ENCODE measurements at regions not wholly inside any gene's neighbourhood (a gene's known extent, or its start where the extent isn't known, plus 50 kb on each side); places are given as distances from the start of the nearest gene placed in this dataset.
A peak's percentile ranks its signal among the peaks of the same experiment; 100 is the strongest.

- no peak for DNase-seq (ENCODE audit: low read depth)
Measured at GRCh38 chr13:76440568-76440967, 445.6 kb downstream of the KCTD12 start.

- DNase-seq (ENCODE audit: low read depth) = no peak
Measured at GRCh38 chr13:76439546-76439945, 446.7 kb downstream of the KCTD12 start.

DNA sequence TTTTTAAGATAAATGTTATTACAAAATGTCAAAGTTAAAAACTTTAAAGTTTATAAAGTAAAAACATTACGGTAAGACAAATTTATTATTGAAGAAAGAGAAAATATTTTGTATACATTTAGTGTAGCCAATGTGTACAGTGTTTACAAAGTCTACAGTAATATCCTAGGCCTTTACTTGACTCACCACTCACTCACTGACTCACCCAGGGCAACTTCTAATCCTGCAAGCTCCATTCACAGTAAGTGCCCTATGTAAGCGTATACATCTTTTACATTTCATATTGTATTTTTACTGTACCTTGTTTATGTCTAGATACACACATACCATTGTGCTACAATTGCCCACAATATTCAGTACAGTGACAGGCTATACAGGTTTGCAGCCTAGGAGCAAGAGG, 448.2 kb downstream of the KCTD12 start:
- peak; percentile 61 for DNase-seq (ENCODE audit: low read depth)

GRCh38 chr13:76425935-76426334, 460.3 kb downstream of the KCTD12 start:
- DNase-seq (ENCODE audit: low read depth) = peak; percentile 43

DNA sequence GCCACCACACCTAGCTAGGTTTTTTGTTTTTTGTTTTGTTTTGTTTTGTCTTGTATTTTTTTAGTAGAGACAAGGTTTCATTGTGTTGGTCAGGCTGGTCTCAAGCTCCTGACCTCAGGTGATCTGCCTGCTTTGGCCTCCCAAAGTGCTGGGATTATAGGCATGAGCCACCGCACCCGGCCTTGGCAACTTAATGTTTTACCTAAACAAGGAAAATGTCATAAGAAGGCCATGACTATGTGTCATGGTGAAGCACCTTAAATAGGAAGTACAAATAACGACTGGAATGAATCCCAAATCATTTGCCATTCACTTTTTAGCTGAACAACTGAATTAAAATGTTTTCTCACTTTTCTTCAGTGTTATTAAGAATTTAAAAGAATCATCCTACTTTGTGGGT, 465.2 kb downstream of the KCTD12 start:
- DNase-seq (ENCODE audit: low read depth) = no peak

- DNase-seq (ENCODE audit: low read depth) = no peak
Measured at GRCh38 chr13:76418404-76418803, 467.8 kb downstream of the KCTD12 start.

DNA sequence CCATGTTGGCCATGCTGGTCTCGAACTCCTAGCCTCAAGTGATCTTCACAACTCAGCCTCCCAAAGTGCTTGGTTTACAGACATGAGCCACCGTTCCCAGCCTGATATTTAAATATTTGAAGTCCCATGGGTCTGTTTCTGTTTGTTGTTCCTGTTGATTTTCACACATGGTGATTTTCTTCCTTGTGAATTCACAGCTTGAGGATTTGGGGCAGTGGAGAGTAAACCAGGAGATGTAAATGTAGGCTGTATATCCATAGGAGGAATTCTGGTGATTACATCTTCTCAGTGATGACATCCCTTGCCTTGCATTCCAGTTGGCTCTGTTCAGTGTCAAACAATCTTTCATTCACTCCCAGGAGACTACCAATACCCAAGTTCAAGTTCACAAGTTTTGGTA, 471.9 kb downstream of the KCTD12 start:
- no peak for DNase-seq (ENCODE audit: low read depth)

DNA sequence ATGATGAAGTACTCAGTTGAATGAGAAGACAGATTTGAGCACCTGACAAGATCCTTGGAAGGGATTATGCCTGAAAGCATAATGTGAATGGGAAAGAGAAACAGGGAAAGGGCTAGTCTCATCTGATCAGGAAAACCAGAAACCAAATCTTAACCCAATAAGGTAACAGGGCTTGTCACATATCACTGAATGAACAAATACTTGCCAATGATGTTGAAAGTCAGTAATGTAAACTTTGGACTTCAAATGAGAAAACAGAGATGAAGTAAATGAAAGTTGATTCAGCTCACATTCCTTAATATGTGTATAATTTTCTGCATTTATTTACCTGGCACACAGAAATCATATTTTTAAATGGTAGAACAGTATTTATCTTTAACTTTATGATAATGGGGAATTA, 480.0 kb downstream of the KCTD12 start:
- DNase-seq (ENCODE audit: low read depth) = no peak

DNA sequence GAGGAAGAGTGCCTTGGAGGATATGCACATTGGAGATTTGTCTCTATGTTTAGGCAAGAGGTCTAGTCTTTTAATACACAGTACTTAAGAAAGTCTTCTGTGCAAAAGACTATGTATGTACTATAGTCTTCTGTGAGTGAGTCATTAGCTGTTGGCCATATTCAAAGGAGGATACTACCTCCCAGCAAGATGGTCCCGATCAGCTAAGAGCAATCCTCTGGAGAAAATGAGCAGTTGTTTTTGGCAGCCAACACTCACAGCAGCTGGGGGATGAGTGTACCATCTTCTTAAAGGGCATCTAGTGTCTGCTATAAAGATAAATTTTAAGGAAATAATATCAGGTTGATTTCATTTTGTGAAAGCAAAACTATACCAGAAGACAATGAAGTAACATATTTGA, 487.8 kb downstream of the KCTD12 start:
- no peak for DNase-seq (ENCODE audit: low read depth)

DNA sequence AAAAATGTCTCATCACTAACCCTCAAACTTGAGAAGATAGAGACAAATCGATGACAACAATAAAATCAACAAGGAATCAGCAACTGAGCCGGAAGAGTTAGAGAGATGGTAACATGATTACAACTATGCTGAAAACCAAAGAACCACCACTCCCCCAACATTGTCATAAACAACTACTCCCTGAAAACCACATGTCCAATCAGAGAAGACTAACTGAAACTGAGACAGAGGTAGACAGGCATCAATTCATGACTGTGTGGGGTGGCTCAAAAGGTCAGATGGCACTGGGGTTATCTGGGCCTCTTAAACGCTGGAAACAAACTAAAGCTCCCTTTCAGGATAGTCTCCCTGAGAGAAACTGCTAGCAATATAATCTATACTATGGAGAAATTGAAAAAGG, 488.8 kb downstream of the KCTD12 start:
- DNase-seq (ENCODE audit: low read depth) = no peak

GRCh38 chr13:76389321-76389720, 496.9 kb downstream of the KCTD12 start:
- DNase-seq (ENCODE audit: low read depth) = no peak

- no peak for DNase-seq (ENCODE audit: low read depth)
Measured at GRCh38 chr13:76387566-76387965, 498.6 kb downstream of the KCTD12 start.

GRCh38 chr13:76386321-76386720, 499.9 kb downstream of the KCTD12 start:
- DNase-seq (ENCODE audit: low read depth) = no peak

GRCh38 chr13:76385586-76385985, 500.6 kb downstream of the KCTD12 start:
- peak; percentile 5 for DNase-seq (ENCODE audit: low read depth)

GRCh38 chr13:76383676-76384461, 502.3 kb downstream of the KCTD12 start:
- DNase-seq (ENCODE audit: low read depth) = peak; percentile 82

DNA sequence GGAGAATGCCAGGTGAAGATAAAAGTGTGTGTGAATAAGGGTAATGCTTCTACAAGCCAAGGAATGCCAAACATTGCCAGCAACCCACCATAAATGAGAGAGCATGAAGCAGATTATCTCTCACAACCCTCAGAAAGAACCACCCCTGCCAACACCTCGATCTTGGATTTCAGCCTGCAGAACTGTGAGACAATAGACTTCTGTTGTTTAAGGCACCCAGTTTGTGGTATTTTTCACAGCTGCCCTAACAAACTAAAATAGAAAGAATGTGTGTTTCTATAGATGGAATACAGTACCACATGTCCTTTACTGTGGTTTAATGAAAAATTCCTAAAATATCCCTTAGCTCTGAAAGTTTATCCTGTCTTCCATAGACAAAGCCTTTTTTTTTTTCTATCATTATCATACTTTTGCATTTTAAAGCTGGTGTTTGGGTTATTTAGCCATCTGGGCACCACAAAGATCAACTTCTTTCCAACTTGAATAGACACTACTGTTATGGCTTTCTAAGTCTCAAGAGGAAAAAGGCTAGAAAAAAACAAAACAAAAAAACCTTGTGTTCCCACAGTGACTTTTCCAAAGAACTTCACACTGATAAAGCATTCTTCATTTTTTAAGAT, 505.6 kb downstream of the KCTD12 start:
- no peak for DNase-seq (ENCODE audit: low read depth)

- no peak for DNase-seq (ENCODE audit: low read depth)
Measured at GRCh38 chr13:76379341-76380105, 506.7 kb downstream of the KCTD12 start.

- no peak for DNase-seq (ENCODE audit: low read depth)
Measured at GRCh38 chr13:76378767-76379166, 507.4 kb downstream of the KCTD12 start.

- DNase-seq (ENCODE audit: low read depth) = no peak
Measured at GRCh38 chr13:76363682-76364289, 522.4 kb downstream of the KCTD12 start.

DNA sequence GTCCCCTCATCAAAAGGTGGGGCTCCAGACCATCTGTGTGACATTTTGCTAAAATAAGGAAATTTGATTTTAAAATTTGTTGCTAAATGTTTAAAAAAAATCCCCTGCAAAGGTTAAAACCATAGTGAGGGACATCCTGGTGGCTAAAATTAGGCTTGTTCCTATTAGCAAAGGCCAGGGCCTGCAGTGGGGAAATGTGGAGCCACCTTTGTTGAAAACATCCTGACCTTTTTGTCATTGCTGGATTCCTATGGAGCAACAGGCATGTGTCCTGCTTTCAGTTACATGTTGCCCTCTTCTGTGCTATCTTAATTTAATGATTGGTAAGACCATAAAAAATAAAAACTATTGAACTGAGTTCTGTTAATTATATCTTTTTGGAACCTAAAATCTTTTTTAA, 524.3 kb downstream of the KCTD12 start:
- DNase-seq (ENCODE audit: low read depth) = no peak

DNA sequence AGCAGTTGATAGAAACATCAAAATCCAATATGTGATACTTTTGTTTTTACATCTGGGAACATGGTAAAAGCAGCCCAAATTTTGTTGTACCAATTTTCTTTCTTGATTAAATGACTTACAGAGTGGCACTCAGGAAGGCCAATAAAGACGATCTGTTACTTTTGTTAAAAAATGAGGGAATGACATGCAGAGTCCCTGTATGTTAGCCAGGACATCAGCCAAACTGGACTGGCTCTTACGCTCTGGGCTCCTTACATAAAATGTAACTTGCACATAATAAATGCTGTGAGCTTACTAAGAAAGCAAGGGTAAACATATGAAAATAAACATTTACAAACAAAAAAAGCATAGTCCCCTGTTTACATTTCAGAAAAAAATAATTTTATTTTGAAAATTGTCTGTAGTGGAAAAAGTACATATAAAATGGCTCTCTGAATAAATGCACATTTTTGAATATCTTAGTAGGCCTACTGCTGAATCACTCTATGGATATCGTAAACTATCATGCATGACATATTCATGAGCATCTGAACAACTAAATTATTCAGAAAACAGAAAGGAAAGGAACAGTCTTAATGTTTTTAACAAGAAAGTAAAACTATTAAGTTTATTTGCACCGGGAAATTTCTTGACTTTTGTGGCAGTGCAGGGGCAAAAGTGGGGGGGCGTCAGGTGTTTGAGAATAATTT, 534.5 kb downstream of the KCTD12 start:
- no peak for DNase-seq (ENCODE audit: low read depth)

DNA sequence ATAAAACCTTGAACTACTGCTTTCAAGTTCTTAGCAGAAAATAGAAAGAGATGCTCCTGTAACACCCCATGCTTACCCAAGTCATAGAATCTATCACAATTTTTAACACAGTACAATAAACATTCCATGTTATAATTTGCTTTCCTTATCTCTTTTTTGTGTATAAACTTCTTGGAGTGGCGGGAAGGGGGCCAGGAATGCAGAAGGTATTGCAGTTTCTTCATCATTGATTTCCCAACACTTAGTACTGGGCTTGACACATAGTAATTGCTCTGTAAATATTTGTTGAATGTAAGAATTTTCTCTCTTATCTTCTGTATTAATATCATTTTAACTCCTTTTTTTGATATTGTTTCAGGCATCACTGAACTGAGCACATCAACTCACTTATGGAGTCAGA, 535.8 kb downstream of the KCTD12 start:
- DNase-seq (ENCODE audit: low read depth) = no peak

All from ELR (cell line).